ENCODE measurements at regions not wholly inside any gene's neighbourhood (a gene's known extent, or its start where the extent isn't known, plus 50 kb on each side); places are given as distances from the start of the nearest gene placed in this dataset.

GRCh38 chr1:101698681-101699080, 298.0 kb downstream of the OLFM3 start:
- H3K27me3 ChIP-seq (ENCODE audit: insufficient read depth, low read length, poor library complexity, severe bottlenecking) = no peaks in the 10 kb centered on the region
- TF ChIP-seq CTCF (conservative IDR thresholded peaks at IDR 0.05; ENCODE audit: low read length) (no peak), EZH2phosphoT487 (IDR thresholded peaks at IDR 0.05; ENCODE audit: borderline replicate concordance) (no peak)

GRCh38 chr1:101704895-101705294, 291.8 kb downstream of the OLFM3 start:
- Histone ChIP-seq H3K4me3 (ENCODE audit: low read length, poor library complexity, severe bottlenecking) (no peak overlapping the region), H3K79me2 (ENCODE audit: insufficient read depth, low read length) (no peaks in the 10 kb centered on the region), H4K20me1 (ENCODE audit: insufficient read depth, low read length, poor library complexity, severe bottlenecking) (no peaks in the 10 kb centered on the region), H3K9me2 (replicated peaks; ENCODE audit: low read depth, low read length) (no peaks in the 10 kb centered on the region), H3K4me2 (ENCODE audit: low read depth, low read length, poor library complexity, severe bottlenecking) (no peak overlapping the region), H3F3A (ENCODE audit: low read depth) (no peaks in the 10 kb centered on the region), H3K27me3 (ENCODE audit: insufficient read depth, low read length, poor library complexity, severe bottlenecking) (no peaks in the 10 kb centered on the region), H3K4me1 (ENCODE audit: insufficient read depth, low read length, poor library complexity, severe bottlenecking) (peaks cover 5% of the 10 kb centered on the region), H2AFZ (ENCODE audit: low read length) (no peak overlapping the region; the same call in 1 of the 2 replicates), H3K9ac (ENCODE audit: low read depth, low read length, poor library complexity, severe bottlenecking) (no peak overlapping the region), H3K9me3 (ENCODE audit: insufficient read depth, low read depth, low read length) (no peaks in the 10 kb centered on the region), H3K36me3 (ENCODE audit: insufficient read depth, low read length) (no peaks in the 10 kb centered on the region)
- TF ChIP-seq EZH2phosphoT487 (IDR thresholded peaks at IDR 0.05; ENCODE audit: borderline replicate concordance) (no peak), CTCF (conservative IDR thresholded peaks at IDR 0.05; ENCODE audit: low read length) (no peak)

More at GRCh38 chr1:101698681-101699080, 298.0 kb downstream of the OLFM3 start:
- Histone ChIP-seq H3F3A (ENCODE audit: low read depth) (no peaks in the 10 kb centered on the region), H3K79me2 (ENCODE audit: insufficient read depth, low read length) (no peaks in the 10 kb centered on the region), H3K9ac (ENCODE audit: low read depth, low read length, poor library complexity, severe bottlenecking) (no peak overlapping the region), H3K9me2 (replicated peaks; ENCODE audit: low read depth, low read length) (no peaks in the 10 kb centered on the region), H3K9me3 (ENCODE audit: insufficient read depth, low read depth, low read length) (no peaks in the 10 kb centered on the region), H3K4me2 (ENCODE audit: low read depth, low read length, poor library complexity, severe bottlenecking) (no peak overlapping the region), H3K4me1 (ENCODE audit: insufficient read depth, low read length, poor library complexity, severe bottlenecking) (peaks cover 5% of the 10 kb centered on the region), H4K20me1 (ENCODE audit: insufficient read depth, low read length, poor library complexity, severe bottlenecking) (no peaks in the 10 kb centered on the region), H3K4me3 (ENCODE audit: low read length, poor library complexity, severe bottlenecking) (no peak overlapping the region), H2AFZ (ENCODE audit: low read length) (no peak overlapping the region), H3K36me3 (ENCODE audit: insufficient read depth, low read length) (no peaks in the 10 kb centered on the region)

- Histone ChIP-seq H3K9ac (ENCODE audit: low read depth, low read length, poor library complexity, severe bottlenecking) (no peak overlapping the region), H3K27me3 (ENCODE audit: insufficient read depth, low read length, poor library complexity, severe bottlenecking) (no peaks in the 10 kb centered on the region), H3K36me3 (ENCODE audit: insufficient read depth, low read length) (no peaks in the 10 kb centered on the region), H3K9me2 (replicated peaks; ENCODE audit: low read depth, low read length) (no peaks in the 10 kb centered on the region), H2AFZ (ENCODE audit: low read length) (no peak overlapping the region), H3K9me3 (ENCODE audit: insufficient read depth, low read depth, low read length) (no peaks in the 10 kb centered on the region), H3K79me2 (ENCODE audit: insufficient read depth, low read length) (no peaks in the 10 kb centered on the region), H3K4me1 (ENCODE audit: insufficient read depth, low read length, poor library complexity, severe bottlenecking) (no peaks in the 10 kb centered on the region), H4K20me1 (ENCODE audit: insufficient read depth, low read length, poor library complexity, severe bottlenecking) (no peaks in the 10 kb centered on the region), H3K4me3 (ENCODE audit: low read length, poor library complexity, severe bottlenecking) (no peak overlapping the region), H3F3A (ENCODE audit: low read depth) (no peaks in the 10 kb centered on the region), H3K4me2 (ENCODE audit: low read depth, low read length, poor library complexity, severe bottlenecking) (no peak overlapping the region)
- TF ChIP-seq CTCF (conservative IDR thresholded peaks at IDR 0.05; ENCODE audit: low read length) (no peak), EZH2phosphoT487 (IDR thresholded peaks at IDR 0.05; ENCODE audit: borderline replicate concordance) (no peak)
These were observed 290.4 kb downstream of the OLFM3 start for GRCh38 chr1:101706366-101706765.

Data from Loucy (cell line).